Tibial nerve (tissue), 4 donors: ENCODE measurements at regions not wholly inside any gene's neighbourhood (a gene's known extent, or its start where the extent isn't known, plus 50 kb on each side); places are given as distances from the start of the nearest gene placed in this dataset.

Experiments
- DNase-seq, 2 donors: peaks; one replicate each; pipeline ENCODE4 v3.0.0-alpha.2; 2019; ENCODE audit warnings: low spot score in 2 of 2
- H3K27ac ChIP-seq, 4 donors: fragments of 200-600 bp; sonication (generic) in 3 of 4; one replicate each; pipeline ENCODE4 v1.5.1; 2017 to 2019; ENCODE audit warnings: mild to moderate bottlenecking in 1 of 4
- H3K27me3 ChIP-seq, 2 donors: fragments of 200-600 bp; sonication (generic) in 1 of 2; one replicate each; pipeline versions ENCODE4 v1.5.1 to v1.6.0; 2017 to 2019
- H3K36me3 ChIP-seq, 3 donors: fragments of 200-600 bp; sonication (generic); one replicate each; pipeline ENCODE4 v1.5.1; 2018 to 2019
- H3K4me1 ChIP-seq, 4 donors: fragments of 200-600 bp; sonication (generic) in 3 of 4; one replicate each; pipeline ENCODE4 v1.5.1; 2017 to 2019
- H3K4me3 ChIP-seq, 4 donors: fragments of 200-600 bp; sonication (generic) in 3 of 4; one replicate each; pipeline ENCODE4 v1.5.1; 2017 to 2019; ENCODE audit warnings: mild to moderate bottlenecking in 1 of 4, moderate library complexity in 1 of 4
- H3K9me3 ChIP-seq, 4 donors: fragments of 200-600 bp; sonication (generic) in 3 of 4; one replicate each; pipeline ENCODE4 v1.5.1; 2017 to 2019
- CTCF ChIP-seq, 5 experiments: fragments of 200-600 bp in 3 of 5; fragments of 450-650 bp in 2 of 5; sonication (generic) in 3 of 5; IDR thresholded peaks; one replicate each; pipeline ENCODE4 v1.5.1; 2016 to 2019; ENCODE audit warnings: antibody characterized with exemption in 5 of 5, mild to moderate bottlenecking in 3 of 5, moderate library complexity in 2 of 5
- EP300 ChIP-seq, 2 donors: sonication (generic); formaldehyde crosslinking; IDR thresholded peaks; one replicate each; pipeline ENCODE4 v1.6.1; 2017; ENCODE audit warnings: antibody characterized with exemption in 2 of 2, mild to moderate bottlenecking in 1 of 2
- POLR2A ChIP-seq, 2 donors: fragments of 450-650 bp; IDR thresholded peaks; one replicate each; pipeline ENCODE4 v1.6.1; 2017; ENCODE audit warnings: antibody characterized with exemption in 2 of 2, mild to moderate bottlenecking in 2 of 2, moderate library complexity in 2 of 2
- WGBS, 2 donors: methylation state at CpG; one replicate each; pipeline ENCODE4 v1.1.5; 2018; 5-methylcytosine and 5-hydroxymethylcytosine counted together

- no peak for DNase-seq
- Histone ChIP-seq H3K36me3 (no peaks in the 10 kb centered on the region), H3K4me3 (no peak overlapping the region), H3K4me1 (no peaks in the 10 kb centered on the region), H3K27me3 (no peaks in the 10 kb centered on the region), H3K9me3 (peaks cover 0 to 14% (median 2%) of the 10 kb centered on the region in 4 donors), H3K27ac (no peak overlapping the region)
- no peak for TF ChIP-seq POLR2A (IDR thresholded peaks at IDR 0.05)
- TF ChIP-seq CTCF (IDR thresholded peaks at IDR 0.05) = no peak
- TF ChIP-seq EP300 (IDR thresholded peaks at IDR 0.05) = no peak
These were observed 104.6 kb downstream of the AMY1C start for GRCh38 chr1:103854279-103854678.

GRCh38 chr1:103859721-103860120 is 110.0 kb downstream of the AMY1C start:
- TF ChIP-seq CTCF (IDR thresholded peaks at IDR 0.05) (no peak), EP300 (IDR thresholded peaks at IDR 0.05) (no peak), POLR2A (IDR thresholded peaks at IDR 0.05) (no peak)
- Histone ChIP-seq H3K36me3 (no peaks in the 10 kb centered on the region), H3K27me3 (no peaks in the 10 kb centered on the region), H3K4me3 (no peak overlapping the region), H3K27ac (no peak overlapping the region), H3K9me3 (peaks cover 0 to 2% (median 0%) of the 10 kb centered on the region in 4 donors), H3K4me1 (no peaks in the 10 kb centered on the region)
- no peak for DNase-seq
- 83 to 95% methylated on average over 2 of the region's 2 CpGs for WGBS, 2 donors

GRCh38 chr1:103898576-103899345 is 149.1 kb downstream of the AMY1C start:
- Histone ChIP-seq H3K27ac (no peak overlapping the region), H3K27me3 (no peaks in the 10 kb centered on the region), H3K4me1 (no peaks in the 10 kb centered on the region), H3K36me3 (no peaks in the 10 kb centered on the region), H3K4me3 (no peak overlapping the region), H3K9me3 (no peaks in the 10 kb centered on the region)
- TF ChIP-seq CTCF (IDR thresholded peaks at IDR 0.05) = no peak
- no peak for TF ChIP-seq POLR2A (IDR thresholded peaks at IDR 0.05)
- no peak for TF ChIP-seq EP300 (IDR thresholded peaks at IDR 0.05)
- no peak for DNase-seq
- WGBS, 2 donors = 59 to 65% methylated on average over 3 of the region's 3 CpGs

- no peak overlapping the region for H3K4me3 ChIP-seq
- DNase-seq = no peak
- TF ChIP-seq CTCF (IDR thresholded peaks at IDR 0.05) (no peak), POLR2A (IDR thresholded peaks at IDR 0.05) (no peak), EP300 (IDR thresholded peaks at IDR 0.05) (no peak)
- H3K36me3 ChIP-seq = no peaks in the 10 kb centered on the region
- H3K27me3 ChIP-seq = no peaks in the 10 kb centered on the region
- H3K9me3 ChIP-seq = no peaks in the 10 kb centered on the region
- no peaks in the 10 kb centered on the region for H3K4me1 ChIP-seq
- no peak overlapping the region for H3K27ac ChIP-seq
- WGBS, 2 donors = 87 to 95% methylated on average over 3 of the region's 3 CpGs
These were observed 150.3 kb downstream of the AMY1C start for GRCh38 chr1:103900005-103900404.

GRCh38 chr1:103901072-103901471 is 151.4 kb downstream of the AMY1C start:
- Histone ChIP-seq H3K27me3 (no peaks in the 10 kb centered on the region), H3K27ac (no peak overlapping the region), H3K4me1 (no peaks in the 10 kb centered on the region), H3K9me3 (no peaks in the 10 kb centered on the region), H3K36me3 (no peaks in the 10 kb centered on the region), H3K4me3 (no peak overlapping the region)
- TF ChIP-seq POLR2A (IDR thresholded peaks at IDR 0.05) (no peak), EP300 (IDR thresholded peaks at IDR 0.05) (no peak), CTCF (IDR thresholded peaks at IDR 0.05) (no peak)
- 58 to 61% methylated on average over 4 of the region's 4 CpGs for WGBS, 2 donors
- no peak for DNase-seq
